ENCODE measurements at regions not wholly inside any gene's neighbourhood (a gene's known extent, or its start where the extent isn't known, plus 50 kb on each side); places are given as distances from the start of the nearest gene placed in this dataset.

DNA sequence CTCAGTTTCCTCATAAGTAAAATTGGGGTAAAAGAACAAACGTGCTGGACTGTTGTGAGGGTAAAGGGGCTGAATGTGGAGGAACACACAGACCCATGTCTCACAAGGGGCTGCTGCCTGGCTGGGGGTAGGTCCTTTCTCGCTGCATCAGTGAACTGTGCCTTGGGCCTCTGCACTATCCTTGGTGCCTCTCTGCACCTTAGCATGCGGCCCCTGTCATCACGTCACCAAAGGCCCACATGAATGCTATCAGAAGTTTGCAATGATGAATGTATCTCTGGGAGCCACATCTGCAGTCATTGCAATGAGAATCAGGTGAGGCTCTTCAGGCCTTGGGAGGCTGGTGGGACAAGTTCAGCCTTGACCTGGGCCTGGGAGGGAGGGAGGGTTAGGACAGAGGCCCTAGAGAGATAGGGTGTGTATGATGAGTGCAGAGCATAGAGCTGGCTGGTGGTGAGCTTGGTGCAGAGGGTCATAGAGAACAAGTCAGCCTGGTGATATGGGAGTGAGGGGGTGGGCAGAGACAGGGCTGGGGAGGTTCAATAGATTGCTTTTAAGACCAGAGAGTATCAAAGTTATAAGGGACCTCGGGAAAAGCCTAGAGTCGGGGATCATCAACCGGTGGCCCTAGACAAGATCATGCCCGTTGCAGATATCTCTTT lies 308.4 kb downstream of the RPS24 start:
- TF ChIP-seq CTCF (IDR thresholded peaks at IDR 0.05) (no peak), POLR2A (IDR thresholded peaks at IDR 0.05) (no peak)
